ENCODE measurements at regions not wholly inside any gene's neighbourhood (a gene's known extent, or its start where the extent isn't known, plus 50 kb on each side); places are given as distances from the start of the nearest gene placed in this dataset.

DNA sequence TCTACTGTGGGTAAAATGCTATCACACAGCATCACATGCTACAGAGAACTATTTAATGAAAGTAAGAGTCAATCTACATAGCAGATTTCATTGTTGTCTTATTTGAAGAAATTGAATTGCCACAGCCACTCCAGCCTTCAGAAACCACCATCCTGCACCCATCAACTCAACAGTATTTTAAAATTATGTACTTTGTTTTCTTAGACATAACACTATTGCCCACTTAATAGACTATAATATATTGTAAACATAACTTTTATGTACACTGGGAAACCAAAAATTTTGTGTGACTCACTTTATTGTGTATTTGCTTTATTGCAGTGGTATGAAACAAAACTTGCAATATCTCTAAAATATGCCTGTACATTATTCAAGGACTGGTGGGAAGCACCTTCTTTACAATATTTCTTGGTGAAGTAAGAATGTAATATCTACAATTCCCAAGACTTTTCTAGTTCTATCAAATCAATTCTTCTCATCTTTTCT lies 133.0 kb downstream of the DUSP10 start:
- Histone ChIP-seq H3K4me1 (ENCODE audit: control insufficient read depth, insufficient read depth, low read length) (no peaks in the 10 kb centered on the region), H3K27me3 (ENCODE audit: control insufficient read depth, insufficient read depth, low read length) (no peaks in the 10 kb centered on the region), H3K4me3 (ENCODE audit: low read depth, low read length) (no peak overlapping the region), H3K36me3 (ENCODE audit: control insufficient read depth, insufficient read depth, low read length) (no peaks in the 10 kb centered on the region), H3K27ac (ENCODE audit: low read depth, low read length) (no peak overlapping the region), H3K9me3 (ENCODE audit: control insufficient read depth, insufficient read depth, low read length) (no peaks in the 10 kb centered on the region)
- DNase-seq (ENCODE audit: low read depth in 4 of 6, low spot score in 6 of 6), result no peak

DNA sequence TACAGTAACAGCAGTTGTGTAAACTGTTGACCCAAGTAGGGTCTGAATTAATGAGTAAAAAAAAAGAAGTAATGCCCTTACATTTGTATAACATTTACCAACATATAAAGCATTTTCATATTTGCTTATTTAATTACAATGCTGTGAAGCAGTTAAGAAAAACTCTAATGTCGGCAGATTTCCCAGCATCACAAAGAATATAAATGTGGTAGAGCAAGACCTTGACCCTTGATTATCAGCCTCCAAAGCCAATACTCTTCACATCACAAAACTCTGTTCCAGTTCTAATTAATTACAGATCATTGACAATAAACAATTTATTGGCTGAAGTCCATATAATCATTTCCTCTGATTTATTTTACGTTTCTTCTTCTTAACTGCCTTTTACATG lies 130.2 kb downstream of the DUSP10 start:
- Histone ChIP-seq H3K27me3 (ENCODE audit: control insufficient read depth, insufficient read depth, low read length) (no peaks in the 10 kb centered on the region), H3K36me3 (ENCODE audit: control insufficient read depth, insufficient read depth, low read length) (no peaks in the 10 kb centered on the region), H3K4me3 (ENCODE audit: low read depth, low read length) (no peak overlapping the region), H3K27ac (ENCODE audit: low read depth, low read length) (no peak overlapping the region), H3K4me1 (ENCODE audit: control insufficient read depth, insufficient read depth, low read length) (no peaks in the 10 kb centered on the region), H3K9me3 (ENCODE audit: control insufficient read depth, insufficient read depth, low read length) (no peaks in the 10 kb centered on the region)
- no CpG with 5 or more reads among the region's 2 CpGs for WGBS (ENCODE audit: insufficient coverage)
- DNase-seq (ENCODE audit: low read depth in 4 of 6, low spot score in 6 of 6), result no peak

DNA sequence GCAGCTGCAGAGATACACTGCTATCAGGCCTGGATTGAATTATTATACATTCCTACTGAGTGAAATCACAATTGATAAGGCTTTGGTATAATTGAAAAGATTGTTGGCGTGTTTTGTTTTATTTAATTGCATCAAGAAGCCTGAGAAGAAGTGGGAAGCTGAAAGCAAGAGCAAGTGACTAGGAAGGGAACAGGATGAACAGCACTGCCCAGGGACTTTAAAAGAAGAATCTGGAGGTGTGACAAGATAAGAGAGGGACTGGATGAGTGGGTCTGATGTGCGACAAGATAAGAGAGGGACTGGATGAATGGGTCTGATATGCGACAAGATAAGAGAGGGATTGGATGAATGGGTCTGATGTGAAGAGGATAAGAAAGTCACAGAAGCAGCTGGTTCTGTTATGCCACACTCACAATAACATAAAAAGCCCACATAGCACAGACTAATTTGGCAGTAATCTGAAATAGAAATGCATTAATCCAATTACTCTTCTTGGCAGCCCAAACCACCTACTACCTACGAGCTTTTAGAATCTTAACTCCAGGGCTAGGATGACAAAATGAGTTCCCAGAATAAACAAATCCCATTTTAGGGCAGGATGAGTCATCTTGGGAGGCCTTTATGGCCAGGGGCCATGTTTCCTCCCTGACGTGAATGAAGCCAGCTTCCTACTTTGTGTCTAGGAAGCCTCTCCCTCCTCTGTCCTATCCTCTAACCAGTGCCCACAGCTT lies 129.7 kb downstream of the DUSP10 start:
- WGBS (ENCODE audit: insufficient coverage), result 57% methylated on average over 3 of the region's 5 CpGs
- no peak overlapping the region for H3K27ac ChIP-seq (ENCODE audit: low read depth, low read length)
- no peaks in the 10 kb centered on the region for H3K36me3 ChIP-seq (ENCODE audit: control insufficient read depth, insufficient read depth, low read length)
- H3K4me1 ChIP-seq (ENCODE audit: control insufficient read depth, insufficient read depth, low read length), result no peaks in the 10 kb centered on the region
- DNase-seq (ENCODE audit: low read depth in 4 of 6, low spot score in 6 of 6), result peak in 2 of 6 donors; percentile 6 to 14
- H3K4me3 ChIP-seq (ENCODE audit: low read depth, low read length), result no peak overlapping the region
- H3K9me3 ChIP-seq (ENCODE audit: control insufficient read depth, insufficient read depth, low read length), result no peaks in the 10 kb centered on the region
- H3K27me3 ChIP-seq (ENCODE audit: control insufficient read depth, insufficient read depth, low read length), result no peaks in the 10 kb centered on the region

DNA sequence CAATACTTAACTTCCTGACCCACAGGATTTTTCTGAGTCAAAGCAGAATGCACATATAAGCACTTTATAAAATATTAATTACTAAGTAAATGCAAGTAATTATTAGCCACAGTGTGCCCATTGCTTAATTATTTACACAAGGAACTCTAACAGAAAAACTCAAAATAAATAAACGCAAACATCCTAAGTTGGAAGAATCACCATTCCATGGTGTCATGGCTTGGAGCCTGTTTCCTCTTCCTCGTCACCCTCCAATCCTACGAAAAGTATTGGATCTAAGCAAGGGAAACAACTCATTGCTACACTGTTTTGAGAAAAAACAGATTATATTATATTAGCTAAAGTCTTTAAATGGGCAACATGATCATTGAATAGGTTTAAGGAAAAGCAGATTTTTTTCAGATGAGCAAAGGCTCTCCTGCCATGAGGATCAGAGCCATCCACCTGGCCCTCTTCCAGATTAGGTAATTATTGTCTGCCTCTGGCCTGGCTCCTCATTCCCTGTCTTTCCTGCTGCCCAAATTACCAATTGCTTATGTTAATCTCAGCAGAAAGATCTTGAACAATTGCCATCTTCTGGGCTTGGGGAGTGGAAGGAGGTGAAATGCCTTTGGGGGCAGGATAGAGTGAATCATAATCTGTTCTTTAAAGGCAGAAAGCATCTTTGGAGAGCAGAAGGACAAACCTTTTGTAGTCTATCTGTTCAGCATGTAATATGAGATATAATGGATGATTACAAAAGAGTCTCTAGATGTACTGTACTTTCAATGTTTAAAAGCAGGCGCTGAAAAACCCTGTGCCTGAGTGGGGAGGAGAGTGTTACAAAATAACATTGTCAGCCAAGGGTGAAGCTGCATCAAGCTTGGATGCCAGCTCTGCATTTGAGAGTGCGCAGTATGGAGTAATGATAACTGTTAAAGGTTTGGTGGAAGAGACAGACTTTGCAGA lies 121.2 kb downstream of the DUSP10 start:
- no peaks in the 10 kb centered on the region for H3K4me1 ChIP-seq (ENCODE audit: control insufficient read depth, insufficient read depth, low read length)
- H3K4me3 ChIP-seq (ENCODE audit: low read depth, low read length), result no peak overlapping the region
- no peaks in the 10 kb centered on the region for H3K36me3 ChIP-seq (ENCODE audit: control insufficient read depth, insufficient read depth, low read length)
- 92% methylated on average over 2 of the region's 5 CpGs for WGBS (ENCODE audit: insufficient coverage)
- DNase-seq (ENCODE audit: low read depth in 4 of 6, low spot score in 6 of 6), result peak in 2 of 6 donors; percentile 25 to 50
- H3K27ac ChIP-seq (ENCODE audit: low read depth, low read length), result no peak overlapping the region
- H3K9me3 ChIP-seq (ENCODE audit: control insufficient read depth, insufficient read depth, low read length), result no peaks in the 10 kb centered on the region
- no peaks in the 10 kb centered on the region for H3K27me3 ChIP-seq (ENCODE audit: control insufficient read depth, insufficient read depth, low read length)

DNA sequence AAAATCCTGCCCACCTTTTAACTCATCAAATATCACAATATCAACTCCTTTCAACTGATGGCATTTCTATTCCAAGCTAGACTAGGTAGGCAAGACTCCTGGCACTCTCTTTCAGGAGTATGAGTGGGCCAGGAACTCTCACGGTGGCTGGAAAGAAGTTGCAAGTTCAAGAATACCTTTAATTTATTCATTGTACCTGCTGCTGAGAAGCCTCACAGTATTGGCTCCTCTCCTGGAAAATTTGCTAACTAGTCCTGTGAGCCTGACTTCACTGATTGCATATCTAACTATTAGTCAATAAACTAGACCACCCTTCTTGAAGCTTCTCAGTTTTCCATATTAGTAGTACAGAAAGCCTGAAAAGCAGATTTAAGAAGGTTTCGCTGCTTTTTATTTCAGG lies 120.2 kb downstream of the DUSP10 start:
- WGBS (ENCODE audit: insufficient coverage), result 100% methylated on average over 1 of the region's 2 CpGs
- no peaks in the 10 kb centered on the region for H3K27me3 ChIP-seq (ENCODE audit: control insufficient read depth, insufficient read depth, low read length)
- no peak overlapping the region for H3K27ac ChIP-seq (ENCODE audit: low read depth, low read length)
- no peak overlapping the region for H3K4me3 ChIP-seq (ENCODE audit: low read depth, low read length)
- no peaks in the 10 kb centered on the region for H3K36me3 ChIP-seq (ENCODE audit: control insufficient read depth, insufficient read depth, low read length)
- no peak for DNase-seq (ENCODE audit: low read depth in 4 of 6, low spot score in 6 of 6)
- H3K9me3 ChIP-seq (ENCODE audit: control insufficient read depth, insufficient read depth, low read length), result no peaks in the 10 kb centered on the region
- H3K4me1 ChIP-seq (ENCODE audit: control insufficient read depth, insufficient read depth, low read length), result no peaks in the 10 kb centered on the region

DNA sequence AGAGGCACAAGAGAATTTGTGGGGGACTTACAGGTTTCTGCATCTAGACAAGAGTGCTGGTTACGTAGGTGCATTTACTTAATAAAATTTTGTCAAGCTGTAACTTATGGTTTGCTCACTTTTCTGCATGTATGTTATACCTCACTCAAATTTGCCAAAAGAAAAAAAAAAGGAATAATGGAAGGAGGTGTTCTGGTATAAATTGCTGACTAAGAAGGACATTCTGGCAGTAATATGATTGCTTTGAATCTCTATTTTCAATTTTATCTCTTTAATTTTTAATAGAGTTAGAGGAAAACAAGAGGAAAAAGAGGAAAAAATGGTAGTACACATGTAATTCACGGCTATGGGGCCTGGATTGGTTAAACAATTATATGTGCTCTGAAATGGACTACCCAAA lies 119.5 kb downstream of the DUSP10 start:
- DNase-seq (ENCODE audit: low read depth in 4 of 6, low spot score in 6 of 6), result no peak
- Histone ChIP-seq H3K9me3 (ENCODE audit: control insufficient read depth, insufficient read depth, low read length) (no peaks in the 10 kb centered on the region), H3K4me3 (ENCODE audit: low read depth, low read length) (no peak overlapping the region), H3K4me1 (ENCODE audit: control insufficient read depth, insufficient read depth, low read length) (no peaks in the 10 kb centered on the region), H3K36me3 (ENCODE audit: control insufficient read depth, insufficient read depth, low read length) (no peaks in the 10 kb centered on the region), H3K27ac (ENCODE audit: low read depth, low read length) (no peak overlapping the region), H3K27me3 (ENCODE audit: control insufficient read depth, insufficient read depth, low read length) (no peaks in the 10 kb centered on the region)
- no CpG with 5 or more reads among the region's 2 CpGs for WGBS (ENCODE audit: insufficient coverage)

DNA sequence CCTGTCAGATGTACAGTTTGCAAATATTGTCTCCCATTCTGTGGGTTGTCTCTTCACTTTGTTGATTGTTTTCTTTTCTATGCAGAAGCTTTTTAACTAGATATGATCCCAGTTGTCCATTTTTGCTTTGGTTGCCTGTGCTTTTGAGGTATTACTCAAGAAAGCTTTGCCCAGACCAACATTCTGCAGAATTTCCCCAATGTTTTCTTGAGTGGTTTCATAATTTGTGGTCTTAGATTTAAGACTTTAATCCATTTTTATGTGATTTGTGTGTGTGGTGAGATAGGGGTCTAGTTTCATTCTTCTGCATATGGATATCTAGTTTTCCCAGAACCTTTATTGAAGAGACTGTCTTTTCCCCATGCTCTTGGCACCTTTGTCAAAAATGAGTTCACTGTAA lies 116.9 kb downstream of the DUSP10 start:
- H3K27ac ChIP-seq (ENCODE audit: low read depth, low read length), result no peak overlapping the region
- H3K27me3 ChIP-seq (ENCODE audit: control insufficient read depth, insufficient read depth, low read length), result no peaks in the 10 kb centered on the region
- no peak overlapping the region for H3K4me3 ChIP-seq (ENCODE audit: low read depth, low read length)
- no peaks in the 10 kb centered on the region for H3K4me1 ChIP-seq (ENCODE audit: control insufficient read depth, insufficient read depth, low read length)
- no peaks in the 10 kb centered on the region for H3K9me3 ChIP-seq (ENCODE audit: control insufficient read depth, insufficient read depth, low read length)
- no peak for DNase-seq (ENCODE audit: low read depth in 4 of 6, low spot score in 6 of 6)
- H3K36me3 ChIP-seq (ENCODE audit: control insufficient read depth, insufficient read depth, low read length), result no peaks in the 10 kb centered on the region

DNA sequence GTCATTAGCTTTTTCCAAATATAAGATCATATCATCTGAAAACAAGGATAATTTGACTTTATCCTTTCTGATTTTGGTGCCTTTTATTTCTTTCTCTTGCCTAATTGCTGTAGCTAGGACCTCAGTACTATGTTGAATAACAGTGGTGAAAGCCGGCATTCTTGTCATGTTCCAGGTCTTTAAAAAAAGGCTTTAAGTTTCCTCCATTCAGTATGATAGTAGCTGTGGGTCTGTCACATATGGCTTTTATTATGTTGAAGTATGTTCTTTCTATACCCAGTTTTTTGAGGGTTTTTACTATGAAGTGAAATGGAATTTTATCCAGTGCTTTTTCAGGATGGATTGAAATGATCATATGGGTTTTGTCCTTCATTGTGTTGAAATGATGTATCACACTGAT lies 115.8 kb downstream of the DUSP10 start:
- no peak overlapping the region for H3K4me3 ChIP-seq (ENCODE audit: low read depth, low read length)
- H3K36me3 ChIP-seq (ENCODE audit: control insufficient read depth, insufficient read depth, low read length), result no peaks in the 10 kb centered on the region
- no peaks in the 10 kb centered on the region for H3K9me3 ChIP-seq (ENCODE audit: control insufficient read depth, insufficient read depth, low read length)
- no peak overlapping the region for H3K27ac ChIP-seq (ENCODE audit: low read depth, low read length)
- no CpG with 5 or more reads among the region's 1 CpG for WGBS (ENCODE audit: insufficient coverage)
- DNase-seq (ENCODE audit: low read depth in 4 of 6, low spot score in 6 of 6), result no peak
- no peaks in the 10 kb centered on the region for H3K4me1 ChIP-seq (ENCODE audit: control insufficient read depth, insufficient read depth, low read length)
- H3K27me3 ChIP-seq (ENCODE audit: control insufficient read depth, insufficient read depth, low read length), result no peaks in the 10 kb centered on the region

DNA sequence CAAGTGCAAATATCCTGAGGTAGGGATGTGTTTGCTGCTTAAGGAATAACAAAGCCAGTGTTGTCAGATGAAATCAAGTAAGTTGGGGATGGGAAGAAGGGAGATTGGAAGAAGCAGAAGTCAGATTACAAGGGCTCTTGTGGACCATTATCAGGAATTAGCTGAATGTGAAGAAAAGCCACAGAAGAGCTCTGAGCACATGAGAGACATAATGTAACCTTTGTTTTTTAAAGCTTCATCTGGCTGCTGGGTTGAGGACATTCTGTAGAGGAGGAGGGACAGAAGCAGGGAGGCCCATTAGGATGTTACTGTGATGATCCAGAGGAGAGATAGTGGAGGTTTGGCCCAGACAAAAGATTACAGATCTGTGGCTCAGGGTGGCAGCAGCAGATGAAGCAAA lies 111.7 kb downstream of the DUSP10 start:
- H3K4me3 ChIP-seq (ENCODE audit: low read depth, low read length), result no peak overlapping the region
- no peaks in the 10 kb centered on the region for H3K36me3 ChIP-seq (ENCODE audit: control insufficient read depth, insufficient read depth, low read length)
- H3K9me3 ChIP-seq (ENCODE audit: control insufficient read depth, insufficient read depth, low read length), result no peaks in the 10 kb centered on the region
- H3K27ac ChIP-seq (ENCODE audit: low read depth, low read length), result no peak overlapping the region
- no peaks in the 10 kb centered on the region for H3K4me1 ChIP-seq (ENCODE audit: control insufficient read depth, insufficient read depth, low read length)
- DNase-seq (ENCODE audit: low read depth in 4 of 6, low spot score in 6 of 6), result no peak
- H3K27me3 ChIP-seq (ENCODE audit: control insufficient read depth, insufficient read depth, low read length), result no peaks in the 10 kb centered on the region

DNA sequence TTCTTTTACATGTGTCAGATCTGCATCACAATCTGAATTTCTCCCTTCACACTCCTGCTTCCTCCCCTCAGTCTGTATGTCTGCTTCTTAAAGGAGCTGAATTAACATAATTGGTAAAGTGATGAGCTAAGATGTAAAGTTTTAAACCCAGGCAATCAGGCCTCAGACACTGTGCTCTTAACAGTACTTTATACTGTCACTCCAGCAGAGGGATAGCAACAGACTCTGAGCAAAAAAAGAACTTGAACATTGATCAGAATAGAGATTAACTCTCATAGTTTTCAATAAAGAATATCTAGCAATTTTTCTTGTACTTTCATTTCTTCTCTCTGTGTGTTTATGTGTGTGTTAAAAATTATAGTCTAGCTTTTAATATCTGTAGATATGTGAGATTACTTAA lies 110.3 kb downstream of the DUSP10 start:
- H3K4me1 ChIP-seq (ENCODE audit: control insufficient read depth, insufficient read depth, low read length), result no peaks in the 10 kb centered on the region
- H3K27me3 ChIP-seq (ENCODE audit: control insufficient read depth, insufficient read depth, low read length), result no peaks in the 10 kb centered on the region
- DNase-seq (ENCODE audit: low read depth in 4 of 6, low spot score in 6 of 6), result no peak
- H3K36me3 ChIP-seq (ENCODE audit: control insufficient read depth, insufficient read depth, low read length), result no peaks in the 10 kb centered on the region
- H3K27ac ChIP-seq (ENCODE audit: low read depth, low read length), result no peak overlapping the region
- no peaks in the 10 kb centered on the region for H3K9me3 ChIP-seq (ENCODE audit: control insufficient read depth, insufficient read depth, low read length)
- no peak overlapping the region for H3K4me3 ChIP-seq (ENCODE audit: low read depth, low read length)
